ENCODE measurements at regions not wholly inside any gene's neighbourhood (a gene's known extent, or its start where the extent isn't known, plus 50 kb on each side); places are given as distances from the start of the nearest gene placed in this dataset.
A peak's percentile ranks its signal among the peaks of the same experiment; 100 is the strongest.

DNA sequence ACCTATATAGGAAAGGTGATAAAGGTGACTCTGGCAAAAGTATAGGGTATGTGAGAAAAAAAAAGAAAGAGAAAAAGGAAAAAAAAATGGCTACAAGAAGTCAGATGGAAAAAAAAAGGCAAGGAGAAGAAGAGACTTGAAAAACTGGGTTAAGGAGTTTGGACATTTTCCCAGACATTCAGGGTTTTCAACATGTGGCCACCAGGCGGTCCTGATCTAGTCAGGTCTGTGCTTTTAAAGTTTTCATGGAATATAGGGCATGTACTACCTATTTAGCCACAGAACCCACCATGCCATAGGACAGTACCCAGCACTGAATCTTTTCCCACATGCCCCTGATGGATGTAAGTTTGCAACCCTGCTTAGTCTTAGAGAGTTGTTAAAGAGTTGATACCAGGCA, 433.7 kb downstream of the MAFB start:
- TF ChIP-seq, protein P1, sequence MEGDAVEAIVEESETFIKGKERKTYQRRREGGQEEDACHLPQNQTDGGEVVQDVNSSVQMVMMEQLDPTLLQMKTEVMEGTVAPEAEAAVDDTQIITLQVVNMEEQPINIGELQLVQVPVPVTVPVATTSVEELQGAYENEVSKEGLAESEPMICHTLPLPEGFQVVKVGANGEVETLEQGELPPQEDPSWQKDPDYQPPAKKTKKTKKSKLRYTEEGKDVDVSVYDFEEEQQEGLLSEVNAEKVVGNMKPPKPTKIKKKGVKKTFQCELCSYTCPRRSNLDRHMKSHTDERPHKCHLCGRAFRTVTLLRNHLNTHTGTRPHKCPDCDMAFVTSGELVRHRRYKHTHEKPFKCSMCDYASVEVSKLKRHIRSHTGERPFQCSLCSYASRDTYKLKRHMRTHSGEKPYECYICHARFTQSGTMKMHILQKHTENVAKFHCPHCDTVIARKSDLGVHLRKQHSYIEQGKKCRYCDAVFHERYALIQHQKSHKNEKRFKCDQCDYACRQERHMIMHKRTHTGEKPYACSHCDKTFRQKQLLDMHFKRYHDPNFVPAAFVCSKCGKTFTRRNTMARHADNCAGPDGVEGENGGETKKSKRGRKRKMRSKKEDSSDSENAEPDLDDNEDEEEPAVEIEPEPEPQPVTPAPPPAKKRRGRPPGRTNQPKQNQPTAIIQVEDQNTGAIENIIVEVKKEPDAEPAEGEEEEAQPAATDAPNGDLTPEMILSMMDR (IDR thresholded peaks at IDR 0.05; ENCODE audit: low read depth, low read length, missing control alignments), result no peak
- peak; percentile 37 for DNase-seq (ENCODE audit: low read depth)
- no peak overlapping the region for H3K4me3 ChIP-seq (ENCODE audit: low read depth, low read length)
- in situ Hi-C loops (cut with HindIII; ENCODE audit: low sequenced_read_pairs), result no loop called here

GRCh38 chr20:40254023-40254772, 434.8 kb downstream of the MAFB start:
- DNase-seq (ENCODE audit: low read depth), result no peak
- H3K4me3 ChIP-seq (ENCODE audit: low read depth, low read length), result no peak overlapping the region
- in situ Hi-C loops (cut with HindIII; ENCODE audit: low sequenced_read_pairs), result no loop called here
- TF ChIP-seq, protein P1 (IDR thresholded peaks at IDR 0.05; ENCODE audit: low read depth, low read length, missing control alignments), result no peak

DNA sequence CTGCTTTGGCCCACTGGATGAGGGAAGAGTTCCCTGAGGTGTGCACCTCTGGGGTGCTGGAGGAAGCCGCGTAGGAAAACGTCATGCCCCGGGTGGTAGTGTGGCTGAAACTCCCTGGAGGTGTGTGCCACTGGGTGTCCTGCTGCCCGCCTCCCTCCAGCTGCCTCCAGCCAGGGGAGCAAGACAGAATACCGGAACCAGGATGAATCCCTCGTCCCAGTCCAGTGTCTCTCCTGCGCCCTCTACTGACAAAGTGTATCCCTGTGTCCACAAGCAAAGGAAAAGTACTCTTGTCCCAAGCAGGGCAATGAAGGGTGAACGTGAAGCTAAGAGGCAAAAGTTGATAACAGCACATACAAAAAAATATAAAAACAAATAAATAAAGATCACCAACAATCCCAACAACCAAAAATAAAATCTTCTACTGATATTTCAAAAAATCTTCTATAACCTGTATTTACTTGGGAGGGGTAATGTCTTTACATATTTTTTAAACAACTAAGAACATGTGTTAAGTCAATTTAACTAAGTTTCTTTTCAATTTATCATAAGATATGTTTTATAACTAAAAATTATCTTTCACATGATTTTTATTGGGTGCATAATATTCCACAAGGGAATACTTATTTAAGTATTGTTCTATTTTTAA, 437.6 kb downstream of the MAFB start:
- no peak for DNase-seq (ENCODE audit: low read depth)
- in situ Hi-C loops (cut with HindIII; ENCODE audit: low sequenced_read_pairs), result no loop called here
- TF ChIP-seq, protein P1 (IDR thresholded peaks at IDR 0.05; ENCODE audit: low read depth, low read length, missing control alignments), result peak; percentile 35
- no peak overlapping the region for H3K4me3 ChIP-seq (ENCODE audit: low read depth, low read length)

DNA sequence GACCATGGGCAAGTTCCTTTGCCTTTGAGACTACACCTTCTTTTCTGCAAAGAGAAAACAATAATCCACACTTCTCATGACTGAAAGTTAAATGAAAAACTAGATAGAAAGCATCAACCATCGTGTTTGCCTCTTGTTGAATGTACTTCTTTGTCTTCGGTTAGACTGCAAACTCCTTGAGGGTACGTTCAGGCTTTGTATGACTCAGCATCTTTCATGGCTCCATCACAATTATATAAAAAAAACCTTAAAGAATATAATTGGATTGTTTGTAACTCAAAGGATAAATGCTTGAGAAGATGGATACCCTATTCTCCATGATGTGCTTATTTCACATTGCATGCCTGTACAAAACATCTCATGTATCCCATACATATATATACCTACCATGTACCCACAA, 439.2 kb downstream of the MAFB start:
- TF ChIP-seq, protein P1 (IDR thresholded peaks at IDR 0.05; ENCODE audit: low read depth, low read length, missing control alignments), result no peak
- in situ Hi-C loops (cut with HindIII; ENCODE audit: low sequenced_read_pairs), result no loop called here

GRCh38 chr20:40245829-40246228, 443.2 kb downstream of the MAFB start:
- in situ Hi-C loops (cut with HindIII; ENCODE audit: low sequenced_read_pairs), result no loop called here
- TF ChIP-seq, protein P1 (IDR thresholded peaks at IDR 0.05; ENCODE audit: low read depth, low read length, missing control alignments), result no peak
- H3K4me3 ChIP-seq (ENCODE audit: low read depth, low read length), result no peak overlapping the region
- no peak for DNase-seq (ENCODE audit: low read depth)

More for the DNA sequence above, 439.2 kb downstream of the MAFB start:
- no peak overlapping the region for H3K4me3 ChIP-seq (ENCODE audit: low read depth, low read length)
- DNase-seq (ENCODE audit: low read depth), result no peak

- in situ Hi-C loops (cut with HindIII; ENCODE audit: low sequenced_read_pairs), result no loop called here
- H3K4me3 ChIP-seq (ENCODE audit: low read depth, low read length), result no peak overlapping the region
- TF ChIP-seq, protein P1 (IDR thresholded peaks at IDR 0.05; ENCODE audit: low read depth, low read length, missing control alignments), result no peak
- DNase-seq (ENCODE audit: low read depth), result no peak
Measured at GRCh38 chr20:40244286-40244685, 444.8 kb downstream of the MAFB start.
